Prostate gland (tissue), 2 donors: ENCODE measurements at regions not wholly inside any gene's neighbourhood (a gene's known extent, or its start where the extent isn't known, plus 50 kb on each side); places are given as distances from the start of the nearest gene placed in this dataset.

Experiments used
- CTCF ChIP-seq, 4 experiments: fragments of 200-600 bp in 2 of 4; fragments of 450-650 bp in 2 of 4; sonication (generic) in 2 of 4; IDR thresholded peaks; 1 replicate in 3 of 4; 2 replicates in 1 of 4; pipeline ENCODE4 v1.5.1; 2016 to 2019; ENCODE audit warnings: antibody characterized with exemption in 4 of 4, mild to moderate bottlenecking in 2 of 4, moderate library complexity in 2 of 4
- POLR2AphosphoS5 ChIP-seq: sonication (generic); formaldehyde crosslinking; IDR thresholded peaks from one replicate; pipeline ENCODE4 v1.6.1; 2017; ENCODE audit warnings: antibody characterized with exemption

GRCh38 chr1:194372266-194372665, 1185.9 kb upstream of the B3GALT2 start:
- TF ChIP-seq CTCF (IDR thresholded peaks at IDR 0.05) (no peak), POLR2AphosphoS5 (no peak)
